Mesenchymal stem cell (in vitro differentiated cells and primary cell): ENCODE measurements at regions not wholly inside any gene's neighbourhood (a gene's known extent, or its start where the extent isn't known, plus 50 kb on each side); places are given as distances from the start of the nearest gene placed in this dataset.

Source experiments
- DNase-seq: peaks from one replicate; pipeline ENCODE4 v3.0.0-alpha.2; 2013
- H2AFZ ChIP-seq: one replicate; pipeline ENCODE4 v1.6.1; 2013; ENCODE audit warnings: low read depth, mild to moderate bottlenecking, control low read depth, inconsistent platforms, low read length, moderate library complexity
- H2AK5ac ChIP-seq: 2 replicates; pipeline ENCODE4 v1.6.1; 2013; ENCODE audit warnings: low read length, moderate library complexity, mild to moderate bottlenecking, inconsistent platforms; ENCODE audit not compliant: severe bottlenecking
- H2BK120ac ChIP-seq: one replicate; pipeline ENCODE4 v1.6.1; 2013; ENCODE audit warnings: low read depth, mild to moderate bottlenecking, inconsistent platforms, low read length, moderate library complexity
- H2BK12ac ChIP-seq, 2 experiments: one replicate each; pipeline ENCODE4 v1.6.1; 2013; ENCODE audit warnings: inconsistent platforms in 2 of 2, low read length in 2 of 2, mild to moderate bottlenecking in 2 of 2, moderate library complexity in 2 of 2, control low read depth in 1 of 2
- H2BK15ac ChIP-seq: one replicate; pipeline ENCODE4 v1.6.1; 2013; ENCODE audit warnings: mild to moderate bottlenecking, low read depth, inconsistent platforms; ENCODE audit not compliant: poor library complexity, severe bottlenecking
- H2BK5ac ChIP-seq: 2 replicates; pipeline ENCODE4 v1.6.1; 2013; ENCODE audit warnings: low read depth, mild to moderate bottlenecking, low read length, control low read depth, inconsistent platforms; ENCODE audit not compliant: poor library complexity, severe bottlenecking
- H3K14ac ChIP-seq, 2 experiments: one replicate each; pipeline ENCODE4 v1.6.1; 2013; ENCODE audit warnings: inconsistent platforms in 2 of 2, low read length in 2 of 2, control low read depth in 1 of 2, mild to moderate bottlenecking in 1 of 2, moderate library complexity in 1 of 2
- H3K18ac ChIP-seq, 2 experiments: one replicate each; pipeline ENCODE4 v1.6.1; 2013; ENCODE audit warnings: inconsistent platforms in 2 of 2, low read length in 2 of 2, control low read depth in 1 of 2, low read depth in 1 of 2, mild to moderate bottlenecking in 1 of 2
- H3K23ac ChIP-seq, 2 experiments: one replicate each; pipeline ENCODE4 v1.6.1; 2013; ENCODE audit warnings: inconsistent platforms in 2 of 2, low read length in 2 of 2, mild to moderate bottlenecking in 2 of 2, moderate library complexity in 2 of 2, control low read depth in 1 of 2
- H3K27ac ChIP-seq: 2 replicates; pipeline ENCODE4 v1.5.1; 2013; ENCODE audit warnings: mild to moderate bottlenecking, moderate library complexity, low read length, control low read depth, inconsistent platforms; ENCODE audit not compliant: poor library complexity, severe bottlenecking
- H3K27me3 ChIP-seq, 2 experiments: 2 replicates each; pipeline versions ENCODE4 v1.6.1 to v1.7.0; 2013; ENCODE audit warnings: low read length in 2 of 2, mild to moderate bottlenecking in 2 of 2, moderate library complexity in 2 of 2, control low read depth in 1 of 2, inconsistent platforms in 1 of 2; ENCODE audit not compliant: control insufficient read depth in 1 of 2, insufficient read depth in 1 of 2
- H3K36me3 ChIP-seq, 2 experiments: 2 replicates each; pipeline versions ENCODE4 v1.6.1 to v1.7.0; 2013; ENCODE audit warnings: low read length in 2 of 2, control low read depth in 1 of 2, inconsistent platforms in 1 of 2, low read depth in 1 of 2, mild to moderate bottlenecking in 1 of 2; ENCODE audit not compliant: insufficient read depth in 2 of 2, control insufficient read depth in 1 of 2
- H3K4ac ChIP-seq, 2 experiments: one replicate each; pipeline ENCODE4 v1.6.1; 2013; ENCODE audit warnings: inconsistent platforms in 2 of 2, low read length in 2 of 2, mild to moderate bottlenecking in 2 of 2, moderate library complexity in 2 of 2, control low read depth in 1 of 2, low read depth in 1 of 2
- H3K4me1 ChIP-seq: 2 replicates; pipeline ENCODE4 v1.6.1; 2013; ENCODE audit warnings: low read depth, low read length, control low read depth; ENCODE audit not compliant: control insufficient read depth, insufficient read depth
- H3K4me2 ChIP-seq: 2 replicates; pipeline ENCODE4 v1.6.1; 2013; ENCODE audit warnings: low read length, mild to moderate bottlenecking, inconsistent platforms; ENCODE audit not compliant: poor library complexity, severe bottlenecking
- H3K4me3 ChIP-seq, 2 experiments: 2 replicates each; pipeline versions ENCODE4 v1.5.1 to v1.7.0; 2013; ENCODE audit warnings: low read length in 2 of 2, mild to moderate bottlenecking in 2 of 2, control low read depth in 1 of 2, low read depth in 1 of 2; ENCODE audit not compliant: insufficient read depth in 1 of 2
- H3K79me1 ChIP-seq: replicated peaks from 2 replicates; pipeline ENCODE4 v1.6.1; 2013; ENCODE audit warnings: mild to moderate bottlenecking, control low read depth, low read length, inconsistent platforms; ENCODE audit not compliant: poor library complexity, severe bottlenecking
- H3K9ac ChIP-seq: 2 replicates; pipeline ENCODE4 v1.7.0; 2013; ENCODE audit warnings: mild to moderate bottlenecking, low read length, moderate library complexity
- H3K9me3 ChIP-seq: 2 replicates; pipeline ENCODE4 v1.7.0; 2013; ENCODE audit warnings: mild to moderate bottlenecking, low read length; ENCODE audit not compliant: control insufficient read depth
- H4K8ac ChIP-seq: one replicate; pipeline ENCODE4 v1.6.1; 2013; ENCODE audit warnings: inconsistent platforms, mild to moderate bottlenecking, low read length, moderate library complexity
- H4K91ac ChIP-seq: one replicate; pipeline ENCODE4 v1.6.1; 2013; ENCODE audit warnings: mild to moderate bottlenecking, low read length, inconsistent platforms
- WGBS: methylation state at CpG from one replicate; pipeline ENCODE4 v1.1.7; 2013; ENCODE audit warnings: mixed read lengths; 5-methylcytosine and 5-hydroxymethylcytosine counted together

DNA sequence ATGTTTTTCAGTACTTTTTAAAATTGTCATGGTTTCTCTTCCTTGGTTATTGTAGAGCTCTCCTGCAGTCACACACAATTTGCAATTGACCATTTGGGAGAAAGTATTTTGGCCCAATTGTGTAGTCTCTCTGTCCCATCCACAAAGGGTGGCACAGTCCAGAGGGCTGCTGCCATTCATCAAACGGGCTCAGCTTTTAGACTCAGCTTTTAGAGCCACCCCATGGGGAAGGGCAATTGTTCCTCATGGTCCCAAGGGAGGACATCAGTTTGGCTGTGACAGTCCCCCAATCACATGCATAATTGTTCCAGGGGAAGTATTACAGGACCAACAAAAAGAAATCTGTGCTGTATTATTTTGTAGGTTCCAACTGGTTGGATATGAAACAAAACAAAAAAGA, 207.6 kb downstream of the ZNF462 start:
- Histone ChIP-seq H3K27me3 (peaks cover 0 to 4% of the 10 kb centered on the region in 2 experiments), H3K18ac (no peak overlapping the region), H3K4me1 (no peaks in the 10 kb centered on the region), H3K36me3 (no peaks in the 10 kb centered on the region), H2BK120ac (no peak overlapping the region), H2BK15ac (no peak overlapping the region), H3K4ac (no peak overlapping the region), H4K91ac (no peak overlapping the region), H3K9ac (no peak overlapping the region), H2BK5ac (no peak overlapping the region), H3K9me3 (no peaks in the 10 kb centered on the region), H3K27ac (no peak overlapping the region), H3K23ac (no peak overlapping the region), H3K4me3 (no peak overlapping the region), H3K4me2 (no peak overlapping the region), H2AFZ (no peak overlapping the region), H4K8ac (no peak overlapping the region), H3K79me1 (no peaks in the 10 kb centered on the region), H2BK12ac (no peak overlapping the region), H3K14ac (no peak overlapping the region), H2AK5ac (no peak overlapping the region)
- no peak for DNase-seq
- WGBS, result 93% methylated on average over 1 of the region's 1 CpG

DNA sequence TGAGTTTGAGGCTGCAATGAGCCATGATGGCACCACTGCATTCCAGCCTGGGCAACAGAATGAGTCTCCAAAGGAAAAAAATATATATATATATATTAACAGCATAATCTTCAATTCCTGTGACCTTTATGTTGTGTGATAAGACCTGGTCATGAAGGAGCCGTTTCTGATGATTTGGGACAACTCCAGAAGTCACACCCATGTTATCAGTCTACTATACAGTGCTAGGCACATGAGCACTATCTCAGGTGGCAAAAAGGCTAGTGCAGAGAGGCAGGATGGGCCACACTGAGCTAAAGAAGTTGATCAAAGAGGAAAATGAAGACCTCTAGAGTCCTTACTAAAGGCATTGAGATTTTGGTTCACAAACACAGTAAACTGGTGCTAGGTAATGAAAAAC, 205.0 kb upstream of the RAD23B start:
- no peaks in the 10 kb centered on the region for H3K79me1 ChIP-seq

DNA sequence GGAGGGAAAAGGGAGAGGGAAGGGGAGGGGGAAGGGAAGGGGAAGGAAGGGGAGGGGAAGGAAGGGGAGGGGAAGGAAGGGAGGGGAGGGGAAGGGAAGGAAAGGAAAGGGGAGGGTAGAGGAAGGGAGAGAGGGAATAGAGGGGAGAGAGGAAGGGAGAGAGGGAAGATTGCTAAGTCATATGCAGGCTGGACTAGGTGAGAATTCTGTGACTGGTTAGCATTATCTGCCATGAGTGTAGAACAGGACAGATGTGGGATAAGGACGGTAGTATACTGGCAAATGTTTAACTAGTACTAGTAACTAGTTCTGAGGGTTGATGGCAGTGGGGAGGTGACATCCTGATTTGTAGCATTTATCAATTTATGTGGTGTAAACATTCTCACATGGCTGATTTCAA, 203.5 kb upstream of the RAD23B start:
- H3K27me3 ChIP-seq, result peaks cover 4 to 10% of the 10 kb centered on the region in 2 experiments
- H3K4me1 ChIP-seq, result no peaks in the 10 kb centered on the region
- H2BK5ac ChIP-seq, result no peak overlapping the region
- no peak overlapping the region for H3K23ac ChIP-seq
- no peaks in the 10 kb centered on the region for H3K79me1 ChIP-seq
- H3K9me3 ChIP-seq, result no peaks in the 10 kb centered on the region
- H2BK12ac ChIP-seq, result no peak overlapping the region
- 92% methylated on average over 1 of the region's 1 CpG for WGBS
- no peak overlapping the region for H3K4me3 ChIP-seq
- H3K9ac ChIP-seq, result no peak overlapping the region
- H3K4ac ChIP-seq, result no peak overlapping the region
- no peak overlapping the region for H4K91ac ChIP-seq
- H3K4me2 ChIP-seq, result no peak overlapping the region
- H2BK15ac ChIP-seq, result no peak overlapping the region
- H2AK5ac ChIP-seq, result no peak overlapping the region
- H2AFZ ChIP-seq, result no peak overlapping the region
- no peaks in the 10 kb centered on the region for H3K36me3 ChIP-seq
- H3K14ac ChIP-seq, result no peak overlapping the region
- H3K27ac ChIP-seq, result no peak overlapping the region
- H3K18ac ChIP-seq, result no peak overlapping the region
- H2BK120ac ChIP-seq, result no peak overlapping the region
- no peak for DNase-seq
- no peak overlapping the region for H4K8ac ChIP-seq

More for the DNA sequence above, 205.0 kb upstream of the RAD23B start:
- no peak overlapping the region for H2BK15ac ChIP-seq
- no peak overlapping the region for H3K27ac ChIP-seq
- H2BK5ac ChIP-seq, result no peak overlapping the region
- H3K18ac ChIP-seq, result no peak overlapping the region
- H2BK120ac ChIP-seq, result no peak overlapping the region
- H3K4ac ChIP-seq, result no peak overlapping the region
- no peaks in the 10 kb centered on the region for H3K9me3 ChIP-seq
- no peak overlapping the region for H2AFZ ChIP-seq
- no peak overlapping the region for H4K8ac ChIP-seq
- no peak overlapping the region for H3K14ac ChIP-seq
- H3K4me3 ChIP-seq, result no peak overlapping the region
- WGBS, result 50% methylated on average over 1 of the region's 1 CpG
- no peaks in the 10 kb centered on the region for H3K36me3 ChIP-seq
- H3K23ac ChIP-seq, result no peak overlapping the region
- no peak for DNase-seq
- no peak overlapping the region for H2BK12ac ChIP-seq
- H3K4me2 ChIP-seq, result no peak overlapping the region
- no peak overlapping the region for H2AK5ac ChIP-seq
- peaks cover 4 to 10% of the 10 kb centered on the region in 2 experiments for H3K27me3 ChIP-seq
- no peak overlapping the region for H4K91ac ChIP-seq
- H3K9ac ChIP-seq, result no peak overlapping the region
- no peaks in the 10 kb centered on the region for H3K4me1 ChIP-seq

DNA sequence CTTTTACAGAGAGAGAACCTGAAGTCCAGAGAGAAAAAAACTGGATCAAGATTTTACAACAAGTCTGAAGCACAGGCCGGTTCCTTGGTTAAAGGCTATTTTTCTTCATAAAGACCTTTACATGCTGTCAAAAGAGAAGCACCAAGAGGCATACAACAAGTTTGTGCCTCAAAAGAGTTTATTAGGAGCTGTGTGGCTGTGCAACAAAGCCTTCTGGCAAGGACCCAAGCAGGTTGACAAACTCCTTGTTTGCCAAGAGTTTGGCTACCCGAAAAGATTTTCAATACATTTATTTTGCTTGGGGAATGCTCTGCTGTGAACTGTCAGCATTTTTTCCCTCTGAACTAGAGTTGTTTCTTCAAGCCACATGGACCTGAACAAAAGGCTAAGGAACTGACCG, 202.9 kb upstream of the RAD23B start:
- WGBS, result 100% methylated on average over 2 of the region's 3 CpGs
- H3K79me1 ChIP-seq, result no peaks in the 10 kb centered on the region
- no peak overlapping the region for H4K8ac ChIP-seq
- H3K4me2 ChIP-seq, result no peak overlapping the region
- H2AFZ ChIP-seq, result no peak overlapping the region
- no peaks in the 10 kb centered on the region for H3K4me1 ChIP-seq
- no peak overlapping the region for H2BK120ac ChIP-seq
- no peak overlapping the region for H2BK5ac ChIP-seq
- H4K91ac ChIP-seq, result no peak overlapping the region
- no peak overlapping the region for H2BK12ac ChIP-seq
- DNase-seq, result no peak
- no peak overlapping the region for H2BK15ac ChIP-seq
- no peaks in the 10 kb centered on the region for H3K9me3 ChIP-seq
- no peaks in the 10 kb centered on the region for H3K36me3 ChIP-seq
- no peak overlapping the region for H3K4me3 ChIP-seq
- peaks cover 4 to 10% of the 10 kb centered on the region in 2 experiments for H3K27me3 ChIP-seq
- H3K23ac ChIP-seq, result no peak overlapping the region
- no peak overlapping the region for H3K14ac ChIP-seq
- H3K27ac ChIP-seq, result no peak overlapping the region
- no peak overlapping the region for H3K18ac ChIP-seq
- H3K4ac ChIP-seq, result no peak overlapping the region
- H3K9ac ChIP-seq, result no peak overlapping the region
- no peak overlapping the region for H2AK5ac ChIP-seq
